Psoas muscle (tissue), 7 donors: ENCODE measurements at regions not wholly inside any gene's neighbourhood (a gene's known extent, or its start where the extent isn't known, plus 50 kb on each side); places are given as distances from the start of the nearest gene placed in this dataset.

Source experiments
- ATAC-seq, 4 donors: fragments of 200-7000 bp; cut with Tn5 transposase; one replicate each; pipeline ENCODE4 v1.9.1; 2020; ENCODE audit warnings: moderate library complexity in 3 of 4, mild to moderate bottlenecking in 2 of 4
- DNase-seq, 2 donors: peaks; one replicate each; pipeline ENCODE4 v3.0.0-alpha.2; 2020
- H3K27ac ChIP-seq: fragments of 200-600 bp; one replicate; pipeline ENCODE4 v1.8.0; 2022
- H3K27me3 ChIP-seq, 3 donors: fragments of 200-600 bp in 1 of 3; one replicate each; pipeline versions ENCODE4 v1.6.1 to v1.8.0; 2013 to 2022; ENCODE audit warnings: low read length in 2 of 3, mild to moderate bottlenecking in 2 of 3, moderate library complexity in 1 of 3; ENCODE audit not compliant: insufficient read depth in 3 of 3
- H3K36me3 ChIP-seq, 2 donors: fragments of 200-600 bp in 1 of 2; one replicate each; pipeline versions ENCODE4 v1.6.1 to v1.8.0; 2013 to 2022; ENCODE audit warnings: low read depth in 1 of 2, mild to moderate bottlenecking in 1 of 2, moderate library complexity in 1 of 2; ENCODE audit not compliant: insufficient read depth in 1 of 2
- H3K4me1 ChIP-seq: fragments of 200-600 bp; one replicate; pipeline ENCODE4 v1.8.0; 2022
- H3K4me3 ChIP-seq: fragments of 200-600 bp; one replicate; pipeline ENCODE4 v1.8.0; 2022; ENCODE audit warnings: mild to moderate bottlenecking
- H3K9me3 ChIP-seq: fragments of 200-600 bp; one replicate; pipeline ENCODE4 v1.8.0; 2022
- whole genome bisulfite sequencing, 3 donors: extraction: QIAGEN DNeasy Blood & Tissue Kit; methylation state at CpG; one replicate each; pipeline versions ENCODE4 v1.1.6 to v1.1.7; 2013; 5-methylcytosine and 5-hydroxymethylcytosine counted together
- intact Hi-C, 2 donors: fragments of 100-400 bp; cut with DNase I; formaldehyde crosslinking; loops; one replicate each; pipeline versions ENCODE4 v1.11.0 to v1.14.2; 2022
- TF ChIP-seq, protein P1 (sequence below): fragments of 200-600 bp; IDR thresholded peaks from one replicate; pipeline ENCODE4 v1.8.0; 2022; ENCODE audit warnings: antibody characterized with exemption
- donor health status: healthy with polysubstance abuse.
- donor health status: DM: no; HTN: no; CAD: no; lungs with moderate emphysema.
- donor health status: Bipolar disorder and iron deficiency.
- donor health status: healthy.
- donor health status: DM: yes; HTN: yes; CAD: no.
- donor health status: DM: no; HTN: no; CAD: no.
- donor health status: DM: yes; HTN: yes; CAD: no.

DNA sequence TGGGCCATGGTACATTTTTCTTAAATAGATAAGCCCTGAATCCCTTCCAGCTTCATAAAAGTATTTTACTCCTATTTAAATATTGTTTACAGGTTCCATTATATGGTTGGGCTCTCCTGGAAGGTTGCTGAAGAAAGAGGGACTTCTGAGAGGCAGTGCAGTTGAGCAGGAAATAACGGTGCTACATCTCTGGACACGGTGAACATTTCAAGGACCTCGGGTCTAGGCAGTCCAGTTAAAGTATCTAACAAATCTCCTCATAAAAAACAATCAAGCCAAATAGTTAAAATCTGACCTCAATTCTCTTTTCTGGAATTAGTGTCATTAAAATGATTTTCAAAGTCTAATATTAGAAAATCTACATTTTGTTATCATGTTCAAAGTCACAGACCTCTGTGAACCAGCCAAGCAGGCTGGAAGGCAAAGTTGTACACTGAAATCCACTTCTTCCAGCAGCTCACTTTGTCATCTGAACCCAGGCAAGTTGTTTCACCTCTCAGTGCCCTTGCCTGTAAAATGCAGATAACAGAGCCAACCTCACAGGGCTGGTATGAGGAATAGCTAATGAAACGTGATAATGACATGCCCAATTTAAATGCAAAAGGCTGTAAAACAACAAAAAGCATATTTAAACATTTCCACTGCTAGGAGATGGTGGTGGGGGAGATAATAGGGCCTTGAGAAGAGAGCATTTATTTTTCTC is 267.0 kb upstream of the KLF3 start:
- 29 to 46% (median 38%) methylated on average over 4 of the region's 4 CpGs for WGBS, 3 donors
- DNase-seq (no peak), ATAC-seq (no peak)
- Histone ChIP-seq H3K27me3 (no peaks in the 10 kb centered on the region), H3K36me3 (no peaks in the 10 kb centered on the region), H3K9me3 (peaks cover 3% of the 10 kb centered on the region), H3K27ac (no peak overlapping the region), H3K4me1 (no peaks in the 10 kb centered on the region), H3K4me3 (no peak overlapping the region)
- intact Hi-C loops: no loop called here
- TF ChIP-seq, protein P1, sequence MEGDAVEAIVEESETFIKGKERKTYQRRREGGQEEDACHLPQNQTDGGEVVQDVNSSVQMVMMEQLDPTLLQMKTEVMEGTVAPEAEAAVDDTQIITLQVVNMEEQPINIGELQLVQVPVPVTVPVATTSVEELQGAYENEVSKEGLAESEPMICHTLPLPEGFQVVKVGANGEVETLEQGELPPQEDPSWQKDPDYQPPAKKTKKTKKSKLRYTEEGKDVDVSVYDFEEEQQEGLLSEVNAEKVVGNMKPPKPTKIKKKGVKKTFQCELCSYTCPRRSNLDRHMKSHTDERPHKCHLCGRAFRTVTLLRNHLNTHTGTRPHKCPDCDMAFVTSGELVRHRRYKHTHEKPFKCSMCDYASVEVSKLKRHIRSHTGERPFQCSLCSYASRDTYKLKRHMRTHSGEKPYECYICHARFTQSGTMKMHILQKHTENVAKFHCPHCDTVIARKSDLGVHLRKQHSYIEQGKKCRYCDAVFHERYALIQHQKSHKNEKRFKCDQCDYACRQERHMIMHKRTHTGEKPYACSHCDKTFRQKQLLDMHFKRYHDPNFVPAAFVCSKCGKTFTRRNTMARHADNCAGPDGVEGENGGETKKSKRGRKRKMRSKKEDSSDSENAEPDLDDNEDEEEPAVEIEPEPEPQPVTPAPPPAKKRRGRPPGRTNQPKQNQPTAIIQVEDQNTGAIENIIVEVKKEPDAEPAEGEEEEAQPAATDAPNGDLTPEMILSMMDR: no peak

DNA sequence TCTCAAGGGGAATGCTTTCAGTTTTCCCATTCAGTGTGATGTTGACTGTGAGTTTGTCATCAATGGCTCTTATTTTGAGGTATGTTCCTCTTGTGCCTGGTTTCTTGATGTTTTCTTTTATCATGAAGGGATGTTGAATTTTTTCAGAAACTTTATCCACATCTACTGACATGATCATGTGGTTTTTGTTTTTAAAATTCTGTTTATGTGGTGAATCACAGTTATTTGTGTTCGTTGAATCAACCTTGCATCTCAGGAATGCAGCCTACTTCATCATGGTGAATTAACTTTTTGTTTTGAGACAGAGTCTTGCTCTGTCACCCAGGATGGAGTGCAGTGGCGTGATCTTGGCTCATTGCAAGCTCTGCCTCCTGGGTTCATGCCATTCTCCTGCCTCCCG is 263.1 kb upstream of the KLF3 start:
- ATAC-seq: no peak
- no peak for DNase-seq
- no peak overlapping the region for H3K27ac ChIP-seq
- no peaks in the 10 kb centered on the region for H3K36me3 ChIP-seq
- WGBS, 3 donors: 82 to 85% (median 82%) methylated on average over 3 of the region's 3 CpGs
- TF ChIP-seq, protein P1: no peak
- H3K4me1 ChIP-seq: no peaks in the 10 kb centered on the region
- H3K9me3 ChIP-seq: peaks cover 3% of the 10 kb centered on the region
- intact Hi-C loops: no loop called here
- no peak overlapping the region for H3K4me3 ChIP-seq
- no peaks in the 10 kb centered on the region for H3K27me3 ChIP-seq

DNA sequence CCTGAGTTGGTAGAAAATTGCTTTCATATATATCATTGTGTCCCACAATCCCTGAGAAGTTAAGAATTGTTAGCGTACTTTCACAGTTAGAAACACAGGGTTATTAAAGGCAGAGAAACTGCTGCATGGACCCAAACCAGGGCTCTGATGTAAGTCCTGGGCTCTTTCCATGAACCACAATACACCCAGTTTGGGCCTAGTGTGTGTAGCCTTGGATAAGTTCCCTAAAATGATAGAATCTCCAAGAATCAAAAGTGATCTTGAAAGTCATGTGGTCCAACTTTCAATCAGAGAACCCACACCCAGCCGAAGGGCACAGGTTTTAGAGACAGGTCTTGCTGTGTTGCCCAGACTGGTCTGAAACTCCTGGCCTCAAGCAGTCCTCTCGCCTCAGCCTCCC is 257.8 kb upstream of the KLF3 start:
- DNase-seq: no peak
- H3K4me1 ChIP-seq: no peaks in the 10 kb centered on the region
- no peaks in the 10 kb centered on the region for H3K36me3 ChIP-seq
- ATAC-seq: no peak
- 95% methylated on average over 3 of the region's 3 CpGs for WGBS, 3 donors
- TF ChIP-seq, protein P1: no peak
- intact Hi-C loops: no loop called here
- H3K4me3 ChIP-seq: no peak overlapping the region
- H3K9me3 ChIP-seq: no peaks in the 10 kb centered on the region
- no peaks in the 10 kb centered on the region for H3K27me3 ChIP-seq
- H3K27ac ChIP-seq: no peak overlapping the region

DNA sequence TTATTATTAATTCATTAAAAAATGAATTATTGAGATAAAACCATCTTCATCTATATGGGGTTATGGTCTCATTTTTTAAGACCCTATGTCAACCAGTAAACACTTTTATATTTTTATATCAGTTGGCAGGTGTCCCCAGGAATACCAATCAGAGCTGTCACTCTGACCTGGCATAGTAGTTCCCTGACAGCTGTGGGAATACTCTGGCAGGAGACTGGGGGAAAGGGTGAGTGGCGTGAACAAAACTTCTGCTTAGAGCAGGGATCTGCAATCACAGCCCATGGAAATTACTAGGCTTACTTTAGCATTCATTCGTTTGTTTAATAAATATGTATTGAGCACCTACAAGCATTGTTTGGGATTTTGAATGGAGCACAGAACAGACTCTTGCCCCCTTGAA is 254.1 kb upstream of the KLF3 start:
- DNase-seq (no peak), ATAC-seq (no peak)
- WGBS, 3 donors: 43 to 52% (median 46%) methylated on average over 2 of the region's 2 CpGs
- no peaks in the 10 kb centered on the region for H3K9me3 ChIP-seq
- H3K4me3 ChIP-seq: no peak overlapping the region
- H3K36me3 ChIP-seq: no peaks in the 10 kb centered on the region
- no peaks in the 10 kb centered on the region for H3K4me1 ChIP-seq
- no peak overlapping the region for H3K27ac ChIP-seq
- intact Hi-C loops: no loop called here
- no peaks in the 10 kb centered on the region for H3K27me3 ChIP-seq
- TF ChIP-seq, protein P1: no peak

DNA sequence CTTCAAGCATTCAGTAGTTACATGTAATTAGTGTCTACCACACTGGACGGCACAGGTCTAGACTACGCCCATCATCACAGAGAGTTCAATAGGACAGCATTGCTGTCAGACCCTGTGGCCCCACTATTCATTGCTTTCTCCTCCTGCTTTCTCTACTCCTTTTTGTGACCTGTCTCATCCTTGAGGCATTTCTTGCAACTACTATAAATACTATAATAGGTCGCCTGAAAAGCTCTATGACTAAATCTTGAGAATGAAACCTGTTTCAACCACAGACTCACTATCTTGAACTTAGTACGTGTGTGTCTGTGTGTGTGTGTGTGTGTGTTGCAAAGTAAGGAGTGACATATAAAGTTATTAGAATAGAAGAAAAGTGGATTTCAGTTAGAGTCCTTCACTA is 252.9 kb upstream of the KLF3 start:
- H3K4me1 ChIP-seq: no peaks in the 10 kb centered on the region
- WGBS, 3 donors: 72 to 84% (median 74%) methylated on average over 4 of the region's 4 CpGs
- H3K27ac ChIP-seq: no peak overlapping the region
- H3K4me3 ChIP-seq: no peak overlapping the region
- H3K27me3 ChIP-seq: no peaks in the 10 kb centered on the region
- DNase-seq: no peak
- intact Hi-C loops: no loop called here
- TF ChIP-seq, protein P1: no peak
- H3K9me3 ChIP-seq: no peaks in the 10 kb centered on the region
- no peaks in the 10 kb centered on the region for H3K36me3 ChIP-seq
- ATAC-seq: no peak
